ENCODE measurements at regions not wholly inside any gene's neighbourhood (a gene's known extent, or its start where the extent isn't known, plus 50 kb on each side); places are given as distances from the start of the nearest gene placed in this dataset.

DNA sequence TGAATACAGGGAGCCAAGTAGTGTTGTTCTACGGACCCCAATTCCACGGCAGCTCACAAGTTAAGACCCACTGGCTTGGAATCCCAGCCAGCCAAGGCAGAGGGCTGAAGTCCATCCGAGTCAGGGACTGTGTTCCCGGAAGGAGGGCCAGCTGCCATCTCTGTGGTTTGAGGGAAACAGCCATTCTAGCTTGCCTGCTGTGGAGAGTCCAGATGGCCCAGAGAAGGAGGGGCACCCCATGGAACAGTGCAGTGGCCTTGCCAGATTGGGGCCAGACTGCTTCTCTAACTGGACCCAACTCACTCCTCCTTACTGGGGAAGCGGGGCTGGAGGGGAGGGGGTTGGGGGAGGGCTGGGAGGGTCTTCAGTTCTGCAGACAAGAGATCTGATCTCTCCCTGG lies 156.4 kb downstream of the FAM181B start:
- no TSS peak for BruUV-seq (replicated peaks)
- FAIRE-seq (no peak), ATAC-seq (no peak; the same call in 2 of the 3 replicates), DNase-seq (ENCODE audit: low spot score) (no peak)
- 14% methylated on average over 1 of the region's 5 CpGs for WGBS (ENCODE audit: low lambda C conversion rate)
- H3K36me3 ChIP-seq (replicated peaks in 1 of 2; ENCODE audit: control insufficient read depth in 1 of 2, insufficient read depth in 2 of 2, low read length in 2 of 2), result no peaks in the 10 kb centered on the region
- H3K27ac ChIP-seq (ENCODE audit: extremely low read length, insufficient read depth, low read length), result no peak overlapping the region
- intact Hi-C loops (cut with micrococcal nuclease; ENCODE audit: unreplicated experiment), result no loop called here
- CTCF ChIA-PET (ENCODE audit: low intra/inter-chr PET ratio, low total read pairs), result no interaction called here
- H3K4me1 ChIP-seq (ENCODE audit: insufficient read depth, low read length), result no peaks in the 10 kb centered on the region
- H3K27me3 ChIP-seq (ENCODE audit: control insufficient read depth in 1 of 2, insufficient read depth in 2 of 2, low read length in 2 of 2), result no peaks in the 10 kb centered on the region; a peak in 2 of 5 replicates
- no peaks in the 10 kb centered on the region for H3K79me2 ChIP-seq (ENCODE audit: insufficient read depth, low read length)
- no peak overlapping the region for H3K9ac ChIP-seq (ENCODE audit: insufficient read depth, low read depth, low read length)
- in situ Hi-C loops (cut with HindIII; ENCODE audit: extremely low pct_ligation_motif_present, low pct_unique_long_range_greater_than_20kb), result no loop called here
- no peak overlapping the region for H3K4me3 ChIP-seq (replicated peaks in 1 of 3; ENCODE audit: insufficient read depth in 1 of 3, low read depth in 2 of 3, low read length in 3 of 3)
- POLR2A ChIA-PET, result no interaction called here
- H4K20me1 ChIP-seq (ENCODE audit: insufficient read depth, low read length), result no peaks in the 10 kb centered on the region
- no peak overlapping the region for H2AFZ ChIP-seq (ENCODE audit: low read length)
- no peak overlapping the region for H3K4me2 ChIP-seq (ENCODE audit: low read depth, low read length)
- H3K9me3 ChIP-seq (ENCODE audit: low read length), result no peaks in the 10 kb centered on the region
- TF ChIP-seq ZNF3 (CRISPR knock-in tag; IDR thresholded peaks at IDR 0.05), result no peak
- TF ChIP-seq, protein P1, sequence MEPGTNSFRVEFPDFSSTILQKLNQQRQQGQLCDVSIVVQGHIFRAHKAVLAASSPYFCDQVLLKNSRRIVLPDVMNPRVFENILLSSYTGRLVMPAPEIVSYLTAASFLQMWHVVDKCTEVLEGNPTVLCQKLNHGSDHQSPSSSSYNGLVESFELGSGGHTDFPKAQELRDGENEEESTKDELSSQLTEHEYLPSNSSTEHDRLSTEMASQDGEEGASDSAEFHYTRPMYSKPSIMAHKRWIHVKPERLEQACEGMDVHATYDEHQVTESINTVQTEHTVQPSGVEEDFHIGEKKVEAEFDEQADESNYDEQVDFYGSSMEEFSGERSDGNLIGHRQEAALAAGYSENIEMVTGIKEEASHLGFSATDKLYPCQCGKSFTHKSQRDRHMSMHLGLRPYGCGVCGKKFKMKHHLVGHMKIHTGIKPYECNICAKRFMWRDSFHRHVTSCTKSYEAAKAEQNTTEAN (CRISPR knock-in tag; conservative IDR thresholded peaks at IDR 0.05), result no peak
- no peak for TF ChIP-seq MTF2 (CRISPR knock-in tag; IDR thresholded peaks at IDR 0.05; ENCODE audit: borderline replicate concordance)
- no peak for TF ChIP-seq SPEN (CRISPR knock-in tag; IDR thresholded peaks at IDR 0.05; ENCODE audit: low read depth)
- TF ChIP-seq, protein P2, sequence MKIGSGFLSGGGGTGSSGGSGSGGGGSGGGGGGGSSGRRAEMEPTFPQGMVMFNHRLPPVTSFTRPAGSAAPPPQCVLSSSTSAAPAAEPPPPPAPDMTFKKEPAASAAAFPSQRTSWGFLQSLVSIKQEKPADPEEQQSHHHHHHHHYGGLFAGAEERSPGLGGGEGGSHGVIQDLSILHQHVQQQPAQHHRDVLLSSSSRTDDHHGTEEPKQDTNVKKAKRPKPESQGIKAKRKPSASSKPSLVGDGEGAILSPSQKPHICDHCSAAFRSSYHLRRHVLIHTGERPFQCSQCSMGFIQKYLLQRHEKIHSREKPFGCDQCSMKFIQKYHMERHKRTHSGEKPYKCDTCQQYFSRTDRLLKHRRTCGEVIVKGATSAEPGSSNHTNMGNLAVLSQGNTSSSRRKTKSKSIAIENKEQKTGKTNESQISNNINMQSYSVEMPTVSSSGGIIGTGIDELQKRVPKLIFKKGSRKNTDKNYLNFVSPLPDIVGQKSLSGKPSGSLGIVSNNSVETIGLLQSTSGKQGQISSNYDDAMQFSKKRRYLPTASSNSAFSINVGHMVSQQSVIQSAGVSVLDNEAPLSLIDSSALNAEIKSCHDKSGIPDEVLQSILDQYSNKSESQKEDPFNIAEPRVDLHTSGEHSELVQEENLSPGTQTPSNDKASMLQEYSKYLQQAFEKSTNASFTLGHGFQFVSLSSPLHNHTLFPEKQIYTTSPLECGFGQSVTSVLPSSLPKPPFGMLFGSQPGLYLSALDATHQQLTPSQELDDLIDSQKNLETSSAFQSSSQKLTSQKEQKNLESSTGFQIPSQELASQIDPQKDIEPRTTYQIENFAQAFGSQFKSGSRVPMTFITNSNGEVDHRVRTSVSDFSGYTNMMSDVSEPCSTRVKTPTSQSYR (CRISPR knock-in tag; IDR thresholded peaks at IDR 0.05; ENCODE audit: borderline replicate concordance), result no peak
- TF ChIP-seq, protein P3, sequence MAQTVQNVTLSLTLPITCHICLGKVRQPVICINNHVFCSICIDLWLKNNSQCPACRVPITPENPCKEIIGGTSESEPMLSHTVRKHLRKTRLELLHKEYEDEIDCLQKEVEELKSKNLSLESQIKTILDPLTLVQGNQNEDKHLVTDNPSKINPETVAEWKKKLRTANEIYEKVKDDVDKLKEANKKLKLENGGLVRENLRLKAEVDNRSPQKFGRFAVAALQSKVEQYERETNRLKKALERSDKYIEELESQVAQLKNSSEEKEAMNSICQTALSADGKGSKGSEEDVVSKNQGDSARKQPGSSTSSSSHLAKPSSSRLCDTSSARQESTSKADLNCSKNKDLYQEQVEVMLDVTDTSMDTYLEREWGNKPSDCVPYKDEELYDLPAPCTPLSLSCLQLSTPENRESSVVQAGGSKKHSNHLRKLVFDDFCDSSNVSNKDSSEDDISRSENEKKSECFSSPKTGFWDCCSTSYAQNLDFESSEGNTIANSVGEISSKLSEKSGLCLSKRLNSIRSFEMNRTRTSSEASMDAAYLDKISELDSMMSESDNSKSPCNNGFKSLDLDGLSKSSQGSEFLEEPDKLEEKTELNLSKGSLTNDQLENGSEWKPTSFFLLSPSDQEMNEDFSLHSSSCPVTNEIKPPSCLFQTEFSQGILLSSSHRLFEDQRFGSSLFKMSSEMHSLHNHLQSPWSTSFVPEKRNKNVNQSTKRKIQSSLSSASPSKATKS (CRISPR knock-in tag; IDR thresholded peaks at IDR 0.05), result no peak
- no peak for TF ChIP-seq ZNF747 (CRISPR knock-in tag; IDR thresholded peaks at IDR 0.05; ENCODE audit: borderline replicate concordance)
- no peak for TF ChIP-seq ZSCAN25 (CRISPR knock-in tag; IDR thresholded peaks at IDR 0.05)
- TF ChIP-seq, protein P4, sequence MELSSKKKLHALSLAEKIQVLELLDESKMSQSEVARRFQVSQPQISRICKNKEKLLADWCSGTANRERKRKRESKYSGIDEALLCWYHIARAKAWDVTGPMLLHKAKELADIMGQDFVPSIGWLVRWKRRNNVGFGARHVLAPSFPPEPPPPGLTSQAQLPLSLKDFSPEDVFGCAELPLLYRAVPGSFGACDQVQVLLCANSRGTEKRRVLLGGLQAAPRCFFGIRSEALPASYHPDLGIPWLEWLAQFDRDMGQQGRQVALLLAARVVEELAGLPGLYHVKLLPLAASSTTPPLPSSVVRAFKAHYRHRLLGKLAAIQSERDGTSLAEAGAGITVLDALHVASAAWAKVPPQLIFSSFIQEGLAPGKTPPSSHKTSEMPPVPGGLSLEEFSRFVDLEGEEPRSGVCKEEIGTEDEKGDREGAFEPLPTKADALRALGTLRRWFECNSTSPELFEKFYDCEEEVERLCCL (CRISPR knock-in tag; IDR thresholded peaks at IDR 0.05; ENCODE audit: borderline replicate concordance), result no peak
- TF ChIP-seq, protein P5, sequence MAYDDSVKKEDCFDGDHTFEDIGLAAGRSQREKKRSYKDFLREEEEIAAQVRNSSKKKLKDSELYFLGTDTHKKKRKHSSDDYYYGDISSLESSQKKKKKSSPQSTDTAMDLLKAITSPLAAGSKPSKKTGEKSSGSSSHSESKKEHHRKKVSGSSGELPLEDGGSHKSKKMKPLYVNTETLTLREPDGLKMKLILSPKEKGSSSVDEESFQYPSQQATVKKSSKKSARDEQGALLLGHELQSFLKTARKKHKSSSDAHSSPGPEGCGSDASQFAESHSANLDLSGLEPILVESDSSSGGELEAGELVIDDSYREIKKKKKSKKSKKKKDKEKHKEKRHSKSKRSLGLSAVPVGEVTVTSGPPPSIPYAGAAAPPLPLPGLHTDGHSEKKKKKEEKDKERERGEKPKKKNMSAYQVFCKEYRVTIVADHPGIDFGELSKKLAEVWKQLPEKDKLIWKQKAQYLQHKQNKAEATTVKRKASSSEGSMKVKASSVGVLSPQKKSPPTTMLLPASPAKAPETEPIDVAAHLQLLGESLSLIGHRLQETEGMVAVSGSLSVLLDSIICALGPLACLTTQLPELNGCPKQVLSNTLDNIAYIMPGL (CRISPR knock-in tag; IDR thresholded peaks at IDR 0.05; ENCODE audit: borderline replicate concordance in 1 of 2, low read depth in 1 of 2), result no peak
- TF ChIP-seq ZNF432 (CRISPR knock-in tag; IDR thresholded peaks at IDR 0.05; ENCODE audit: borderline replicate concordance), result no peak
- no peak for TF ChIP-seq TARDBP (CRISPR knock-in tag; IDR thresholded peaks at IDR 0.05)
- TF ChIP-seq ZNF883 (CRISPR knock-in tag; IDR thresholded peaks at IDR 0.05; ENCODE audit: not compliant biosample characterization), result no peak
- TF ChIP-seq GABPA (IDR thresholded peaks at IDR 0.05; ENCODE audit: low read depth, low read length), result no peak
- no peak for TF ChIP-seq GABPA (CRISPR knock-in tag; IDR thresholded peaks at IDR 0.05; ENCODE audit: low read depth)
- TF ChIP-seq ZNF501 (CRISPR knock-in tag; IDR thresholded peaks at IDR 0.05), result no peak
